ENCODE measurements at regions not wholly inside any gene's neighbourhood (a gene's known extent, or its start where the extent isn't known, plus 50 kb on each side); places are given as distances from the start of the nearest gene placed in this dataset.

DNA sequence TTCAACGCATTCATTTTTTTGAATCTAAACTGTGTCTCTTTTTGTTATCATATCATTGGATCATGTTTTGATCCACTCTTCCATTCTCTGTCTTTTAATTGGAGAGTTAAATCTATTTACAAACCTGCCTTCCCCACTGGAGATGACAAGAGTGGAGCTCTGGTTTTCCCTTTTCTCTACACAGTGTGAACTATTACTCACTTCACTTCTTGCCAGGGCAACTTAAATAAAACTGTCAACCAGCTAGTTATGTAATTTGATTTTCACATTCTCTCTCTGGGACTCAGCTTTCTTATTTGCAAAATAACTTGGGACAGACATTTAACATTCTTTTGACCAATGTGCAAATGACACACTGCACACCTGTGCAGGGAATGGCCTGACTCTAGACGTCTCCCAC lies 230.8 kb upstream of the CST7 start:
- DNase-seq (ENCODE audit: low read depth): no peak

DNA sequence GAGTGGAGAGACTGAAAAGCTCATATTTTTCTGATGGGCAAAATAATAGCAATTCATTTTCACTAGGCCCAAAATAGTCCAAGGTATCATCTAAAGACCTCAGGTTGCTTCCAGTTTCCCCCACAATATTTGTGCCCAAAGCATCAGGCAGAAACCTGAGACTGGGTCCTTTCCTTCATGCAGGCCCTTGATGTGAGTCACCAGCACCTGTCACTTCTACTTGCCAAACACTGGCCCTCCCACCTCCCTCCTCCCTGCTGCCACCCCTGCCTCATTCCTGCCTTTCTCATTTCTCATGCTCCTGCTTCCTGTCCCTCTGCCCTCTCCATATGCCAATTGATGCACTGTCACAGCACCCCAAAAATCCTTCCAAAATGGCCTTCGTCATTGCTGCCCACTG lies 230.4 kb upstream of the CST7 start:
- DNase-seq (ENCODE audit: low read depth): no peak

DNA sequence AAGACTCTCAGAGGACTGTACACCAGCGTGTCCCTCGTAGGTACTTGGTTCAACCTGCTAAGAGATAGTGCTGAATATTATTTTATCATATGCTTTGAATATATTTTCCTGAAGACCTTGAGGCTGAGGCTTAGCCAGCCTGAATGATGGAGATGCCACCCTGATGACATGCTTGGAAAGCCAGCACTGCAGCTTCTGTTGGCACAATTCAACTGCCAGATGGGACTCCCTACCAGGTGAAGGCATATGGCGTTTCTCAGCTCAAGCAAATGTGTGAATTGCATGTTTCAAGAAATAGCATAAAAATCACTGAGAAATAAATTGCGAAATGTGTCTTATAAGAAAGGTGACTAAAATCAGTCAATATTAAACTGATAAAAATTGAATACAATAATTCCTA lies 228.1 kb upstream of the CST7 start:
- no peak for DNase-seq (ENCODE audit: low read depth)

DNA sequence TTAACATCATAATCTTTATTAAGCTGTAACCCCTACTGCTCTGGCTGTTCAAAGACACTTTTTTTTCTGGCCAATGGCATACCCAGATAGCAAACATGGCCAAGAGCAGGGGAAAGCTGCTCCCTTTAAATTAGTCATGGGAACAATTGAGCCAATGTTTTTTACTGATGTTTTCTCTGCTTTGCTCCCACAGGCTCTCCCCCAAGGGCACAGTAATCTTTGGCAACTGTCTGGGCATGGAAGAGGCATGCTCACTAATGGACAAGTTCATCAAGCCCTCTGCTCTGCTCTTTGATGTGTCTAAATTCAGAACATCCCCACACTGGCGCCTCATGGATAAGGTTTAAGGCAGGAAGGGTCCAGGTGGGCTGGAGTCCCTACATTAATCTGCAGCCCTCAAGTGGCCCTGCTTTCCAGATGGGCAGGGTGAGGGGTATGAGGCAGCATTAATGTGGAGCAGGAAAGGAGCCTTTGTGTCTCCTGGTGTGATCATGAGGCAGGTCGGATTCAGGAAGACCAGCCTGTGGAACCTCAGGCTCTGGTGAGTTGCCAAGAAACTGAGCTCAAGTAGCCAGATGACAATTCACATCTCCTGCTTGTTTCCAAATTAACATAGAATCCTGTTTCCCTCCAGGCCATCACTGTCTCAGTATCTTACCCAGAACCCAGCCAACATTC lies 227.0 kb upstream of the CST7 start:
- DNase-seq (ENCODE audit: low read depth): no peak

DNA sequence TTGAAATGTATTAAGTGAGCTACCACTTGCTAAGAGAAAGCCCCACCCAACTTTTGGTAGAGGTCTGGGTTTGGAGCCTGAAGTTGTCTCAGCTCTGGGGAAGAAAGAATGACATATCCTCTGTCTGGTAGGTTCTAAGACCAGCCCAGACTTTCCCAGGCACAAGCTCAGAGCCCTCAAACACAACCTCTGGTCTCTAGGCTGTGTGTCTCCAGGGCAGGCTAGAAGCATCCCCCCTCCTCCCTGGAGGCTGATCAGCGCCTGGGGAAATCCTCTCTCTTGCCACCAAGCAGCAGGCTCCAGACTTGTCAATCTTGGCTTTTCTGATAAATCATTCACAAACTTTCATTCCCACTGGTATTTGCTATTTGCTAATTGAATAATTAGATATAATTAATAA lies 226.5 kb upstream of the CST7 start:
- no peak for DNase-seq (ENCODE audit: low read depth)

DNA sequence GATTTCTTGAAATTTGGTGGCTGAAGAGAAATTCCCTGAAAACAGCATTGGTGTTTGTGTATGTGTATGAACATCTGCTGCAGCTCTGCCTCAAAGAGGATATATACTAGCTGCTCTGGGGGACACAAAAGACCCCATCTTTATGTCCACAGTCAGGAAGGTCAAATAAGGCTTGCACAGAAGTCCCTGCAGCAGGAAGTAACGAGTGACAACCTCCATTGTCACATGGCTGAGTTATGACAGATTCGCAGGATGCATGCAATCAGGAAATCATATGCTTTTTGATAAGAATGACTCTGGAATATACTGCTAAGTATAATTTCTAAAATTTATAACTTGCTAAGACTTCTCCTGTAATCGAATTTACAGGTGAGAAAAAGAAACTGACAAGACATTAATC lies 225.9 kb upstream of the CST7 start:
- no peak for DNase-seq (ENCODE audit: low read depth)

DNA sequence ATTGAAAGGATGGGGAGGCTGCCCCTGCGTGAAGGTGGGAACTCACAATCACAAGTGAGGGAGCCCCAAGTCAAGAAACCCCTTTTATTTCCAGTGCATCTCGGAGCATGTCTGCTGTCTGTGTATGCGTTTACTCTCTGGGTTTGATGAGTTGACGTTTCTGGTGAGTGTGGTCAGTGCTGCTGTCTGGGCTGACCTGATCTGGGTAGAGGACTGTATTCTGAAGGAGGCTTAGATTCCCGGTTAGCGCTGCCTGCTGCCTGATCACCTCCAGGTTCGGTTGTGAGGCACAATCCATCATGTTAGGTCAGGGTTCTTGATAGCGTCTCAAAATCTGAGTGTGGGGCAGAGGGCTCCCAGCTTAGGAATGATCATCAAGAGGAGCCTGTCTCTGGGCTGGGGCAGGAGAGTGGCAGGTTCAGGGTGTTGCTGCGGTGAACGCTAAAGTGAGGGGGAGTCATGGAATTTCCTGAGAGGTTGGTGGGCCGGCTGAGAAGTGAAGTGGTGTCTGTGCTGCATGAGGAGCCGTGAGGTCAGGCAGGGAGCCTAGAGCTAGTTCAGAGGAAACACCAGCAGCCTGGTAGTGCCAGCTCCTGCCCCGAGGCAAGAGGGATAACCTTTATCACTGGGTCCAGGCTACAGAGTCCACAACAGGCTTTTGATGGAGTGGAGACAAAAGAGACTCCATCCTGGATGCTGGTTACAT lies 225.3 kb upstream of the CST7 start:
- DNase-seq (ENCODE audit: low read depth): no peak

DNA sequence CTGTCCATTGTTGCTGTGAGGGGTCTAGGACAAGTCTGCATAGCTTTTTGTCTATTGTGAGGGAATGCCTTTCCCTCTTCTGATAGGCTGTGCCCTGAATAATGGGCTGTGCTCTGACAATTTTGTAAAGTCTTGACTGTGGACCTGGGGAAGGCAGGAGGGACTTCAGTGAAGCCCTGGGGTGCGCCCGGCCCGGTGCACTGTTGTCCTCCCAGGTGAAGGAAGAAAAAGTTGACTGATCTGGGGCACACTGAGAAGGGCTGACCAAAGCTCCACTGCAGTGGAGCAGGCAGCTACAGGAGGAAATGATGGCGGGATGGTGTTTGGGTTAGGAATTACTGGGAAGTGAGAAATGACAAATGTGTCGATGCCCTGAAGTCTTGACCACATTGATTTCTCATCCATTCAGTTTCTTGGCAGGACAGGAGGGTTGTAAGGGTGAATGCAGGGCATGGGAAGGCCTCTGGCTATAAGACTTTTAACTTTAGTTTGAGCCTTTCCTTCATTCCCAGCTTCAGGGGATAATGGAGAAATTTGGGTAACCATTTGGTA lies 224.0 kb upstream of the CST7 start:
- DNase-seq (ENCODE audit: low read depth): no peak

DNA sequence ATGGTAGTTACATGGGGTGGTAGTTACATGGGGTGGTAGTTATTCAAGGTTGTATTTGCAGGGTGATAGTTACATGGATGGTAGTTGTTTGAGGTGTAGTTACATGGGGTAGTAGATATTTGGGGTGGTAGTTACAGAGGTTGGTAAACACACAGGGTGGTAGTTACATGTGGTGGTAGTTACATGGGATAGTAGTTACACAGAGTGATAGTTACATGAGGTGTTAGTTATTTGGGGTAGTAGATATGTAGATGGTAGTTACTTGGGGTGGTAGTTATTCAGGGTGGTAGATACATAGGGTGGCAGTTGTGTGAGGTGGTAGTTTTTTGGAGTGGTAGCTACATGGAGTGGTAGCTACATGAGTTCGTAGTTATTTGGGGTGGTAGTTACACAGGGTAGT lies 221.3 kb upstream of the CST7 start:
- DNase-seq (ENCODE audit: low read depth): no peak

DNA sequence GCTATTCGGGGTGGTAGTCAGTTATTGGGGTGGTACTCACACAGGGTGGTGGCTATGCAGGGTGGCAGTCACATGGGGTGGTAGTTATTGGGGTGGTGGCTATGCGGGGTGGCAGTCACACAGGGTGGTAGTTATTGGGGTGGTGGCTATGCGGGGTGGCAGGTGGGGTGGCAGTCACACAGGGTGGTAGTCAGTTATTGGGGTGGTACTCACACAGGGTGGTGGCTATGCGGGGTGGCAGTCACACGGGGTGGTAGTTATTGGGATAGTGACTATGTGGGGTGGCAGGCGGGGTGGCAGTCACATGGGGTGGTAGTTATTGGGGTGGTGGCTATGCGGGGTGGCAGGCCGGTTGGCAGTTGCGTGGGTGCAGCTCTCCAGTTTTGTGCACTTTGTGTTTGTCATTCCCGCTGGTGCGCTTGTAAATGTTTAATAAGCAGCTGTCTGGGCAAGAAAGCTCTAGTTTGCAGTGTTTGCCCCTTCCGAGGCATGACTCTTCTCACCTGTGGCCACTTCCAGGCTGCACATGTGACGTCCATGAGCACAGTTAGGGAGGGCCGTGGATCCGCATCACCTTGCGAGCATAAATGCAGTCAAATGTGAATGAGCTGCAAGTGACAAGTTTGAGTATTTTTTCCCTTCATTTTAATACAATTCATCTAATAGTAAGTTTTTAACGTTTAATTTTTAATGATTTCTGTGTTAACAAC lies 219.0 kb upstream of the CST7 start:
- DNase-seq (ENCODE audit: low read depth): no peak

DNA sequence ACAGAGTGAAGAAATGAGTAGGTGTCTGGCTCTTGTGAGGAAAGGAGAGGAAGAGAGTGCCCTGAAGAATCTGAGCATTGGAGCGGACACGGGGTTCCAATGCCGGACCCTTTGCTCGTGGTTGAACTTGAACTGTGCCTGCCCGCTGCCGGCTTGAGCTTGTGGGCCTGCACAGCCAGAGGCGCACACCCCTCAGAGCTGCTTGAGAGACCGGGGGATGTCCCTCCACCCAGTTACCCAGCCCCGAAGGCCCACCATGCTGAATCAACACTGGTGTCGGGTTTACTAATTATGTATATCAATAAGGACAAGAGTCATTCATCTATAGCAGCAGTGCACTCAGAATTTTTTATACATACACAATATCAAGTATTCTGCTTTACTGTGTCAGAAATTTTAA lies 218.3 kb upstream of the CST7 start:
- DNase-seq (ENCODE audit: low read depth): no peak

DNA sequence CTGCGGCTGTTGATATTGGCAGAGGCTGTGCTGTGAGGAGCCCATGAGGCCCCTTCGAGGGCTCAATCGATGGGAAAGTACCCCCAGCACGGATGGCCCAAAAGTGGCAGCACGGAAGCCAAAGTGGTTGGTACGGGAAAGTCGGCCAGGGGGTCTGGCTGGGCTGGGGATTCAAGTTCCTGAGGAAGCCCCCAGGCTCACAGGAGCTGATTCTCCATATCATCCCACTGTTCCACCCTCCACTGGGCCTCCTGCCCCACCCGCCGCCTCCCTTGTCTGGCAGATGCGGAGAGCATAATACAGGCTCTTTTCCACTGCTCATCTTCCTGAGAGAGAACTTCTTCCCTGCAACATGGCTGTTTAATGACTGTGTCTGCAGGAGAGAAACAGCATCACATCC lies 217.8 kb upstream of the CST7 start:
- DNase-seq (ENCODE audit: low read depth): no peak

DNA sequence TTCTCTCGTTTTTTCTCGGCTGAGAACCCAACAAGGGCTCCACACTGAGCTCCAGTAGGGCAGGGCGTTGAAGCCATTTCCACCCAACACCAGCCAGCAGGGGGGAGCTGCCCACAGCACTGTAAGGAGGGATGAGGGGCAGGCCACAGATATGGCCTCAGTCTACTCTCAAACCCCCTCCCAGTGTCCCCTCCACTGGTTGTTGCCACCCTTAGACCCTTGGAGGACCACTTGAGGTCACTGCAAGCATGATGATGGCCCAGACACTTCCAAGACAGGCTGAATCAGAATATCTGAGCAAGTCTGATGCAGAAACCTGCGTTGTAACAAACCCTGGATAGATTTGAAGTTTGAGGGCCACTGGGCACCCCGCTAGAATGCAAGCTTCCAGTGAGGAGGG lies 217.0 kb upstream of the CST7 start:
- no peak for DNase-seq (ENCODE audit: low read depth)

DNA sequence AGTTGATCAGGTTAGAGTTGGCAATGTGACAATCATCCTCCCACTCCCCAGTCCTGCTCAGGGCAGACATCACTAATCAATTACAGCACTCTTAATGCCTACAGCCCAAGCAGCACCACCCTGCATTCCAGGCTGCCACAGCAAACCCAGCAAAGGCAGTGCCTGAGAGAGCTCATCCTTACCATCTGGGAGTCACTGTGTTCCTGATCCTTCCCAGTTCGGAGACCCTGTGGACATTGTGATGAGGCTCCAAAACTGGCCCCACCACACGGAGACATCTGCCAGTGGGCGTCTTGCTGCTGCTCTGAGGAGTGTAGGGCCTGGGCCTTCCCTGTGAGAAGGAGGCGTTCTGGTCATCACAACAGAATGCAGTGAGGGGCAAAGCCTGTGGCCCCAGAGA lies 216.5 kb upstream of the CST7 start:
- DNase-seq (ENCODE audit: low read depth): no peak

DNA sequence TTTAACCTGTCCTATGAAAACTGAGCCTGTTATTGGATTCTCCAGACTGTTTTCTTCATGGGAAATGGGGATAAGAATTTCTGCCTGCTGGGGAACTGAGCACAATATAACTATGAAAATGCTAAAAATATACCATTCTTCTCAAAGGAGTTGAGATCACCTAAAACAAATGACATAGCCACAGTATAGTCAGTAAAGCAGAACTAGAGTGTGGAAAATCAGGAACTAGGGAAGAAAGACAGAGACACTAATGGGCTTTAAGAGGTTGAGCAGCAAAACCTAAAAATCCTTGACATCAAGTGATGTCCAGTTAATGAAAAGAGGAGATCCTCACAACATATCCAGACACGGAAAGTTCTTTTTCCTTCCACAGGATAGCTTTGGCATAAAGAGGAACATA lies 215.7 kb upstream of the CST7 start:
- DNase-seq (ENCODE audit: low read depth): no peak

DNA sequence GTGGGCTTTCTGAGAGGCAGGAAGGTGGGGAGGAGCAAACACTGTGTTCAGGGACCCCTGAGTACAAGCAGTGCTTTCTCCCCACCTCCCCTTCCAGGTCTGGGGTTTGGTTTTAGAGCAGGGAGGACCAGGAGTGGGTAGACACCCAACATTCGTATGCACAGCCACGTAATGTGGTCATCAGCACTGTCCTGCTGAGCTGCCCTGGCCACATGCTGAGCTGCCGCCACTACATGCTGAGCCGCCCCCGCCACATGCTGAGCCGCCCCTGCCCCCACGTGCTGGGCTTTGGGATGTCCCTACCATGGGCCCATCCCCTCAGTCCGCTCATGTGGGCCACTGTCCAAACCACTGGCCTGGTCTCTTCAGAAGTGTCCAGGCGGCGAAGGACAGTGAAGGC lies 214.9 kb upstream of the CST7 start:
- no peak for DNase-seq (ENCODE audit: low read depth)

DNA sequence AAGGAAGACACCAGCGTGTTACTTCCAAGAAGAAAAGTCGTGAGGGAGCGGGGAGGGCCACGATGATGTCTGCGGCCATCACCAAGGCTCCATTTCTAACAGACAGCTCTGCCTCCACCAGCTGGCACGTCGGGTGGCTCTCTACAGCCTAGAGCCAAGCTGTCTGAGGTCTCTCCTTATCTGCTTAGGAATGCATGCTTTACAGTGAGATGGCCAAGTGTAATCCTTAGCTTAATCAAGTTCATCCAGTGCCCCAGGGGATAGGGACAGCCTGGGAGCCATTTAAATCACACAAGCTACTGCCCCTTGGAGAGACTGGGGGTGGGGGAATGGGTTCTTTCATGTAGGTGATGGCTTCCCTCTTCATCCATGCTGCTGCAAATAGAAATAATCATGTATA lies 213.8 kb upstream of the CST7 start:
- no peak for DNase-seq (ENCODE audit: low read depth)

DNA sequence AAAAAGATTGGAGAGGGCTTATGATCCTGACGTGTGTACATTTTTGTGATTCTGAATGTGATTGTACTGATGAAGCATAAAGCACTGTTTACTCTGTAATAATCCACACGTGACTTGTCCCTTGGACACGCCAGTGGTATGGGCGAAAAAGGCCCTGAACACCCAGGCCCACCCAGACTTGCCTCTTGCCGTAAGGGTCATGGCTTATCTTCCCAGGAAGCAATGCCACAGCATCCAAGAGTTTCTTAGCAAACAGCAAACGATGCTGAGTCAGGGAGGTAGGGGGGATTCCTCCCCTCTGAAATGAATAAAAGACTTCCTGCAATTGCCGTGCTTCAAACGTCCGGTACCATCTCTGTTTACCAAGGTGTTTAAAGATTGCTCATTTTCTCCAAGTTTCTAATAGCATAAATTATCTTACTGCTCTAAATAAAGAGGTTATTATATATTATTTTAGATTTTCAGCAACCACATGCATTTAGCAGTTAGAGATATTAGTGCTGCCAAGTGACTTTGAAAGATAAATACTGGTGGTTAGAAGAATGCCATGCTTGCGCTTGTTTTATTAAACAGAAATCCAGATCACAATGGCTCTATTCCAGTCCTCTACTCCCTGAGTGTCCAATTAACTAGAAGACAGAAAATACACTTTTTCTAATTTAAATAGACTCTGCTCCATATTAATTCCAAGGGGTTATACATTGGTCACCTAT lies 212.8 kb upstream of the CST7 start:
- DNase-seq (ENCODE audit: low read depth): no peak

DNA sequence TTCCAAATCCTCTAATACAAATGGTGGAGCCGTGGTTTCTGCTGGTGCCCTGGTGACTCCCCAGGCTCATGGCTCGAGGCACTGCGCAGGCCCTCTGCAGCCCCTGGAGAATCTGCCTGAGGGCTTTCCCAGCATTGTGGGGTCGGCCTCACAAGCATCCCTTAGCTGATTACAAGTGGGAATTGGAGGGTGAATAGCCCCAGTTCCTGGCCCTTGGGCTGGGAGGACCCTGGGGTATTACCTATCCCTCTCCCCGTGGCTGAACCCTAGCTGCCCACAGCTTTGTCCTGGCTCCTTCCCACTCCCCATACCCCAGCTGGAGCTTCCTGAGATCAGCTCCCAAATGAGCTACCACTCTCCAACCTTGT lies 212.2 kb upstream of the CST7 start:
- no peak for DNase-seq (ENCODE audit: low read depth)

DNA sequence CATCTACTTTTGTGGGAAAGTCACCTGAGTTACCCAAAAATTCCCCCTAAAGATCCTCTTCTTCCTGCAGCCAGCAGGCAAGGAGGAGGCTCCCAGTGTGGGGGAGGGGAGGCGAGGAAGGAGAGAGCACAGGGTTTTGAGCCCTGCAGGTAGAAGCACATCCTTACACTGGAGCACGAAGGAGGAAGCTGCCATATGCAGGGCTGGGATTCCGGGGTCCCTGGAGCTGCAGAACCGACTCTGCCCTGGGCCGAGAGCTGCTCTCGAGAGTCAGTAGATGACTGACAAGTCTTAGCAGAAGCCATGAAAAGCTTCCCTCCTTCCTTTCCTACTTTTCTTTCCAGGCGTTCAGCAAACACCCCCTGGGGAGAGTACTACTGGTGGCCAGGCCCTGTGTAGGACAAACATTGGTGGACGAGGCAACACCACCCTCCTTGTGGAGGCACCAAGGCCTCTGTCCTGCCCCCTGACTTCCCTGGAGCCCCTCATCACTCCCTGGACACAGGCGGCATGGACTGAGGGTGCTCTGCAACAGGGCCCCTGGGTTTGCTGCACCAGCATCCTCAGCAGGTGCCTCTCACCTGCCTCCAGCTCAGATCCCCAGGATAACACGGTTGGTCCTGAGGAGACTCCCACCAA lies 211.7 kb upstream of the CST7 start:
- no peak for DNase-seq (ENCODE audit: low read depth)

DNA sequence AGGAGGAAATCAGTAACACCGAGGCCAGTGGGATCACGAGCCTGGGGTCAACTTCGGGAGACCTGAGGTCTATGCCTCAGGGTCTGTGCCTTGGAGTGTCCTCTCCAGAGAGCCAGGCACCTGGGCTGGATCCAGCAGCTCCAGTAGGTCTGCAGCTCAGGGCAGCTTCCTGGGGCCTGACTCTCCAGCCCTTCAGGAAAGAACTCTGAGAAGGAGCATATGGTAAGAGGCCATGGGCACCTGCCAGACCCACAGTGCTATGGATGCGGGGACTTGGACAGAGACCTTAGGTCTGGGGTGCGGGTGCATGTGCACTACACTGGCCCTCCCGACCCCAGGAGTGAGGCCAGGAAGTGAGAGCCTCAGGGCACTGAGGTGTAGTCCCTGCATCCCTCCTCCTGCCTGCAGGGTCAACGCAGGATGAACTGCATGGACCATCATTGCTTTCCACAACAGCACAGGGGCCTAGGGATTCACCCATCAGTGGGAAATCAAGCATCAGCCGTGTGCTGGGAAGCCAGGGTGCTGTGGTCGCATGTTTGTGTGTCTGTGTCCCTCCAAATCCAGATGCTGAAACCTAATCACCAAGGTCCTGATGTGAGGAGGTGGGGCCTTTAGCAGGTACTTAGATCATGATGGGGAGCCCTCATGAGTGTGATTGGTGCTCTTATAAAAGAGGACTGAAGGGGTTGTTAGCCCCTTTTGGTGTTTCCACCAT lies 210.9 kb upstream of the CST7 start:
- no peak for DNase-seq (ENCODE audit: low read depth)

Data from HS-27A (cell line).